HEK293 (cell line): ENCODE measurements at regions not wholly inside any gene's neighbourhood (a gene's known extent, or its start where the extent isn't known, plus 50 kb on each side); places are given as distances from the start of the nearest gene placed in this dataset.

Source experiments
- REST ChIP-seq: fragments of 450-650 bp; formaldehyde crosslinking; IDR thresholded peaks from 2 replicates; pipeline ENCODE4 v1.5.1; 2016; ENCODE audit warnings: missing biosample characterization, missing genetic modification characterization
- ZIC2 ChIP-seq: fragments of 450-650 bp; formaldehyde crosslinking; IDR thresholded peaks from 2 replicates; pipeline ENCODE4 v1.5.1; 2016; ENCODE audit warnings: missing biosample characterization, missing genetic modification characterization
- ZNF530 ChIP-seq: fragments of 450-650 bp; formaldehyde crosslinking; IDR thresholded peaks from 2 replicates; pipeline ENCODE4 v1.5.1; 2016; ENCODE audit warnings: low read depth, missing biosample characterization, missing genetic modification characterization
- ZNF777 ChIP-seq: fragments of 450-650 bp; formaldehyde crosslinking; IDR thresholded peaks from 2 replicates; pipeline ENCODE4 v1.5.1; 2017; ENCODE audit warnings: missing biosample characterization, missing genetic modification characterization, borderline replicate concordance
- ZNF785 ChIP-seq: fragments of 450-650 bp; formaldehyde crosslinking; IDR thresholded peaks from 2 replicates; pipeline ENCODE4 v1.5.1; 2016; ENCODE audit warnings: missing biosample characterization, missing genetic modification characterization

GRCh38 chr2:605674-606608, 71.3 kb downstream of the TMEM18 start:
- TF ChIP-seq ZNF777 (tag by site-specific recombination) (no peak), REST (no peak), ZNF530 (tag by site-specific recombination) (no peak), ZNF785 (tag by site-specific recombination) (no peak), ZIC2 (no peak)
